ENCODE measurements at regions not wholly inside any gene's neighbourhood (a gene's known extent, or its start where the extent isn't known, plus 50 kb on each side); places are given as distances from the start of the nearest gene placed in this dataset.

- H3K36me3 ChIP-seq: no peaks in the 10 kb centered on the region
- H3K4me1 ChIP-seq: peaks cover 0 to 8% of the 10 kb centered on the region in 2 donors
- intact Hi-C loops (cut with DNase I; ENCODE audit: low total_unique reads) (no loop called here), in situ Hi-C loops (cut with MboI; ENCODE audit: low sequenced_read_pairs in 4 of 4) (no loop called here)
- no peaks in the 10 kb centered on the region for H3K9me3 ChIP-seq
- H3K27me3 ChIP-seq: no peaks in the 10 kb centered on the region
- no peak overlapping the region for H3K4me3 ChIP-seq
- DNase-seq (no peak), ATAC-seq (no peak)
- no peak overlapping the region for H3K27ac ChIP-seq
- no peak for TF ChIP-seq POLR2A (IDR thresholded peaks at IDR 0.05)
- no peak for TF ChIP-seq CTCF (IDR thresholded peaks at IDR 0.05 in 4 of 5, conservative IDR thresholded peaks at IDR 0.05 in 1 of 5)
Measured at GRCh38 chr5:156121234-156121633, 205.7 kb upstream of the SGCD start.

DNA sequence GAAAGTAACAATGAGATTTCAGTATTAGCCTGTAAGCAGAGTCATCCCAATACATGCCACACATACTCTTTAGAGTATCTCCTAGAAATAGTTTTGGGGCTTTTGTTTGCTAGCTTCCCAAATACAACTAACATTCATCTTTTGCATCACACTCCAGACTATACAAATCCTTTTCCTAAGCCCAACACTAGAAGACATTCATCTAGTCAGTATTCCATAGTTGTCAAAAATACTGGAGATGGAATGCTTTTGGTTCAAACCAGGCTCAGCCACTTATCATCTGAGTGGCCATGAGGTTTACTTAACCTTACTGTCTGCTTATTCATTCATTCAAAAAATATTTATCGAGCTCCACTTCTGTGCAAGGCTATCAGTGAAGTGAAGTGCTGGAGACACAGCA lies 205.1 kb upstream of the SGCD start:
- in situ Hi-C loops (cut with MboI; ENCODE audit: low sequenced_read_pairs in 4 of 4) (no loop called here), intact Hi-C loops (cut with DNase I; ENCODE audit: low total_unique reads) (no loop called here)
- no peaks in the 10 kb centered on the region for H3K27me3 ChIP-seq
- DNase-seq (no peak), ATAC-seq (no peak)
- peaks cover 0 to 8% of the 10 kb centered on the region in 2 donors for H3K4me1 ChIP-seq
- H3K4me3 ChIP-seq: no peak overlapping the region
- H3K27ac ChIP-seq: no peak overlapping the region
- TF ChIP-seq POLR2A (IDR thresholded peaks at IDR 0.05) (no peak), CTCF (IDR thresholded peaks at IDR 0.05 in 4 of 5, conservative IDR thresholded peaks at IDR 0.05 in 1 of 5) (no peak)
- no peaks in the 10 kb centered on the region for H3K9me3 ChIP-seq
- no peaks in the 10 kb centered on the region for H3K36me3 ChIP-seq

GRCh38 chr5:156124708-156125107 lies 202.3 kb upstream of the SGCD start:
- Histone ChIP-seq H3K4me1 (peaks cover 0 to 8% of the 10 kb centered on the region in 2 donors), H3K36me3 (no peaks in the 10 kb centered on the region), H3K9me3 (no peaks in the 10 kb centered on the region), H3K4me3 (no peak overlapping the region), H3K27ac (no peak overlapping the region), H3K27me3 (no peaks in the 10 kb centered on the region)
- intact Hi-C loops (cut with DNase I; ENCODE audit: low total_unique reads) (no loop called here), in situ Hi-C loops (cut with MboI; ENCODE audit: low sequenced_read_pairs in 4 of 4) (no loop called here)
- DNase-seq (no peak), ATAC-seq (no peak)
- TF ChIP-seq CTCF (IDR thresholded peaks at IDR 0.05 in 4 of 5, conservative IDR thresholded peaks at IDR 0.05 in 1 of 5) (no peak), POLR2A (IDR thresholded peaks at IDR 0.05) (no peak)

GRCh38 chr5:156125118-156125517 lies 201.8 kb upstream of the SGCD start:
- no peak for DNase-seq

More at GRCh38 chr5:156125118-156125517, 201.8 kb upstream of the SGCD start:
- in situ Hi-C loops (cut with MboI; ENCODE audit: low sequenced_read_pairs in 4 of 4): no loop called here
- ATAC-seq: no peak
- H3K9me3 ChIP-seq: no peaks in the 10 kb centered on the region
- no peaks in the 10 kb centered on the region for H3K36me3 ChIP-seq
- no peaks in the 10 kb centered on the region for H3K27me3 ChIP-seq
- no peak overlapping the region for H3K27ac ChIP-seq
- TF ChIP-seq CTCF (IDR thresholded peaks at IDR 0.05 in 4 of 5, conservative IDR thresholded peaks at IDR 0.05 in 1 of 5) (no peak), POLR2A (IDR thresholded peaks at IDR 0.05) (no peak)
- intact Hi-C loops (cut with DNase I; ENCODE audit: low total_unique reads): no loop called here
- H3K4me1 ChIP-seq: peaks cover 0 to 8% of the 10 kb centered on the region in 2 donors
- H3K4me3 ChIP-seq: no peak overlapping the region

Measured in gastrocnemius medialis (tissue), 4 donors.